KMS-11 (cell line): ENCODE measurements at regions not wholly inside any gene's neighbourhood (a gene's known extent, or its start where the extent isn't known, plus 50 kb on each side); places are given as distances from the start of the nearest gene placed in this dataset.

Experiments
- H2AFZ ChIP-seq: fragments of 200-600 bp; sonication (generic); 2 replicates; pipeline ENCODE4 v1.6.1; 2016; ENCODE audit warnings: antibody characterized with exemption, mixed run types, low read depth
- H3K27ac ChIP-seq: fragments of 200-600 bp; sonication (generic); 2 replicates; pipeline ENCODE4 v1.6.1; 2016; ENCODE audit warnings: mild to moderate bottlenecking, mixed run types
- H3K27me3 ChIP-seq: fragments of 200-600 bp; sonication (generic); 2 replicates; pipeline ENCODE4 v1.6.1; 2017; ENCODE audit warnings: mild to moderate bottlenecking, low read depth, mixed run types, moderate library complexity; ENCODE audit not compliant: insufficient read depth
- H3K36me3 ChIP-seq: fragments of 200-600 bp; sonication (generic); 2 replicates; pipeline ENCODE4 v1.6.1; 2017; ENCODE audit warnings: mild to moderate bottlenecking, mixed run types; ENCODE audit not compliant: insufficient read depth
- H3K4me1 ChIP-seq: fragments of 200-600 bp; sonication (generic); 2 replicates; pipeline ENCODE4 v1.6.1; 2016; ENCODE audit warnings: mild to moderate bottlenecking, low read depth, mixed run types; ENCODE audit not compliant: poor library complexity, severe bottlenecking
- H3K4me2 ChIP-seq: fragments of 200-600 bp; sonication (generic); 2 replicates; pipeline ENCODE4 v1.7.0; 2016; ENCODE audit warnings: mild to moderate bottlenecking, mixed run types
- H3K4me3 ChIP-seq: fragments of 200-600 bp; sonication (generic); IDR thresholded peaks from 2 replicates; pipeline ENCODE4 v1.6.1; 2017; ENCODE audit warnings: low read depth, low read length, mixed read lengths; ENCODE audit not compliant: insufficient read depth
- H3K79me2 ChIP-seq: fragments of 200-600 bp; sonication (generic); 2 replicates; pipeline ENCODE4 v1.6.1; 2016; ENCODE audit warnings: low read depth, mixed run types; ENCODE audit not compliant: insufficient read depth
- H3K9ac ChIP-seq: fragments of 200-600 bp; sonication (generic); 2 replicates; pipeline ENCODE4 v1.6.1; 2016; ENCODE audit warnings: mild to moderate bottlenecking, mixed run types
- H4K20me1 ChIP-seq: fragments of 200-600 bp; sonication (generic); 2 replicates; pipeline ENCODE4 v1.6.1; 2016; ENCODE audit warnings: mild to moderate bottlenecking, mixed run types; ENCODE audit not compliant: insufficient read depth
- CTCF ChIP-seq: fragments of 200-600 bp; sonication (generic); conservative IDR thresholded peaks from 2 replicates; pipeline ENCODE4 v1.6.1; 2017; ENCODE audit warnings: low read depth, mild to moderate bottlenecking, antibody characterized with exemption, low read length, moderate library complexity, mixed read lengths

GRCh38 chr22:48975886-48976285 lies 851.8 kb downstream of the BRD1 start:
- Histone ChIP-seq H3K27ac (no peak overlapping the region), H3K27me3 (no peaks in the 10 kb centered on the region)

GRCh38 chr22:48975316-48975741 lies 852.3 kb downstream of the BRD1 start:
- Histone ChIP-seq H3K4me2 (no peak overlapping the region), H3K27me3 (no peaks in the 10 kb centered on the region), H3K79me2 (no peaks in the 10 kb centered on the region), H3K9ac (no peak overlapping the region), H3K36me3 (no peaks in the 10 kb centered on the region), H3K4me1 (no peaks in the 10 kb centered on the region), H4K20me1 (no peaks in the 10 kb centered on the region), H3K27ac (no peak overlapping the region), H2AFZ (no peak overlapping the region), H3K4me3 (no peak overlapping the region)
- no peak for TF ChIP-seq CTCF

More at GRCh38 chr22:48975886-48976285, 851.8 kb downstream of the BRD1 start:
- no peak overlapping the region for H3K4me2 ChIP-seq
- no peaks in the 10 kb centered on the region for H3K4me1 ChIP-seq
- TF ChIP-seq CTCF: no peak
- no peaks in the 10 kb centered on the region for H3K79me2 ChIP-seq
- H2AFZ ChIP-seq: no peak overlapping the region
- no peaks in the 10 kb centered on the region for H3K36me3 ChIP-seq
- H3K9ac ChIP-seq: no peak overlapping the region
- no peak overlapping the region for H3K4me3 ChIP-seq
- no peaks in the 10 kb centered on the region for H4K20me1 ChIP-seq

- Histone ChIP-seq H3K4me2 (no peak overlapping the region), H3K4me3 (no peak overlapping the region), H3K4me1 (no peaks in the 10 kb centered on the region), H3K27ac (no peak overlapping the region), H3K9ac (no peak overlapping the region), H2AFZ (no peak overlapping the region), H3K27me3 (no peaks in the 10 kb centered on the region), H3K36me3 (no peaks in the 10 kb centered on the region), H3K79me2 (no peaks in the 10 kb centered on the region), H4K20me1 (no peaks in the 10 kb centered on the region)
- TF ChIP-seq CTCF: no peak
Measured at GRCh38 chr22:48974443-48975315, 853.0 kb downstream of the BRD1 start.

- Histone ChIP-seq H3K4me3 (no peak overlapping the region), H2AFZ (no peak overlapping the region), H3K27me3 (no peaks in the 10 kb centered on the region), H3K9ac (no peak overlapping the region), H3K27ac (no peak overlapping the region), H4K20me1 (no peaks in the 10 kb centered on the region), H3K4me1 (no peaks in the 10 kb centered on the region), H3K36me3 (no peaks in the 10 kb centered on the region), H3K4me2 (no peak overlapping the region), H3K79me2 (no peaks in the 10 kb centered on the region)
- no peak for TF ChIP-seq CTCF
Measured at GRCh38 chr22:48973694-48974041, 854.0 kb downstream of the BRD1 start.
